ENCODE measurements at regions not wholly inside any gene's neighbourhood (a gene's known extent, or its start where the extent isn't known, plus 50 kb on each side); places are given as distances from the start of the nearest gene placed in this dataset.

- TF ChIP-seq, protein P1, sequence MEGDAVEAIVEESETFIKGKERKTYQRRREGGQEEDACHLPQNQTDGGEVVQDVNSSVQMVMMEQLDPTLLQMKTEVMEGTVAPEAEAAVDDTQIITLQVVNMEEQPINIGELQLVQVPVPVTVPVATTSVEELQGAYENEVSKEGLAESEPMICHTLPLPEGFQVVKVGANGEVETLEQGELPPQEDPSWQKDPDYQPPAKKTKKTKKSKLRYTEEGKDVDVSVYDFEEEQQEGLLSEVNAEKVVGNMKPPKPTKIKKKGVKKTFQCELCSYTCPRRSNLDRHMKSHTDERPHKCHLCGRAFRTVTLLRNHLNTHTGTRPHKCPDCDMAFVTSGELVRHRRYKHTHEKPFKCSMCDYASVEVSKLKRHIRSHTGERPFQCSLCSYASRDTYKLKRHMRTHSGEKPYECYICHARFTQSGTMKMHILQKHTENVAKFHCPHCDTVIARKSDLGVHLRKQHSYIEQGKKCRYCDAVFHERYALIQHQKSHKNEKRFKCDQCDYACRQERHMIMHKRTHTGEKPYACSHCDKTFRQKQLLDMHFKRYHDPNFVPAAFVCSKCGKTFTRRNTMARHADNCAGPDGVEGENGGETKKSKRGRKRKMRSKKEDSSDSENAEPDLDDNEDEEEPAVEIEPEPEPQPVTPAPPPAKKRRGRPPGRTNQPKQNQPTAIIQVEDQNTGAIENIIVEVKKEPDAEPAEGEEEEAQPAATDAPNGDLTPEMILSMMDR (conservative IDR thresholded peaks at IDR 0.05; ENCODE audit: low read depth, low read length), result no peak
- TF ChIP-seq EZH2 (IDR thresholded peaks at IDR 0.05; ENCODE audit: low read length, unreplicated experiment) (no peak), EZH2phosphoT487 (IDR thresholded peaks at IDR 0.05; ENCODE audit: borderline replicate concordance, low read length) (no peak)
Observed at GRCh38 chr4:152128356-152128755, 367.5 kb upstream of the GATB start.

Measured in PC-3 (cell line).